Stimulated activated CD8-positive, alpha-beta memory T cell treated with anti-CD3 and anti-CD28 coated beads, Interleukin-7, amount 100 ng/mL, for 48 hours (primary cell): ENCODE measurements at regions not wholly inside any gene's neighbourhood (a gene's known extent, or its start where the extent isn't known, plus 50 kb on each side); places are given as distances from the start of the nearest gene placed in this dataset.

ENCODE experiments used
- DNase-seq, 2 donors: peaks; one replicate each; pipeline ENCODE4 v3.0.0-alpha.2; 2020; ENCODE audit warnings: low read depth in 1 of 2; ENCODE audit errors: extremely low read depth in 1 of 2

DNA sequence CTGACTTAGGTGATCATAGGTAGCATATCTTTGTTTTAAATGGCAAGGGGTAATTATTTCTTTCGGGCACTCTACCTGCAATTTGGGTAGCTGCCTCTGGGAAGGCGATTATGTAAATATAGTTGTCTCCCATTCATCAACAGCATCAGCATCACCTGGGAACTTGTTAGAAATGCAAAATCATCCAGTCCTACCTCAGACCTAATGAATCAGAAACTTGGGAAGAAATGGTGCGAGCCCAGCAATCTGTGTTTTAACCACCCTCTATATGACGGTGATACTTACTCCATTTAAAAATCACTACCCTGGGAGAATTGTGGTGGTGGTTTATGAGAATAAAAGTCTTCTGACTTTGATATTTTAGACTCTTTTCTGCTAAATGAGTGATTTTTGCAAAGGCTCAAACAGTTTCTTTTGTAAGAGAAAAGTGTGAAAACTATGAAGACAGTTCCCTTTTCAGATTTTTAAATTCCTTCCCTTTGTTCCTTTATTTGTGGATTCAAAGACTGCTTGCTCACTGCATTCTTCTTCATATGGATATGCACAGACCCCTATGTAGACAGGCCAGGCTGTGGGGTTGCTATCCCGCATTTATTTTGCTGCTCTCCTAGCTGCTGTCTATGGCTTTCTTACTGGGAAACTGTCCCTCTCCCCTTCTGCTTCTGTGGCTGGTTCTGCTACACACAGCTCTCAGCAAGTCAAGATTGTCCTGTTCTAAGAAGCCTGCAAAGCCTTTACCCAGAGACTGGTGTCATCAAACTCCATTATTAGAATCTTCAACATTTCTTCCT, 365.3 kb downstream of the RNF144B start:
- DNase-seq = no peak

DNA sequence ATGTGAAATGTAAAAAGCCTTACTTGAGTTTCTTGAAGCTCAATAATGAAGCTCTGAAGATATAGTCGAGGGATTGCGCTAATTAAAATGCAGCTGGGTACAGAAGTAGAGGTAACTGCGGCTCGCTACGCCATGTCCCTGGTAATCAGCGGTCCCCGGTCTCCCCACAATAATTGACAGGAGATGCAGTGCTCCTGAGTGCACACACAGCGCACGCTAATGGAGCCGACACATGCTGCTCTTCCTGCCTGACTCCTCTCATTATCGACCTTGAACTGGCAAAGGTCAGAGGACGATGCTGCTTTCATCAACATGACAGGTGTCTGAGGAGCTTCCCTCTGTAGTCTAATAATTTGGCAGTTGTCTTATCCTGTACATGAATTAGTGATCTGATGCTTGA, 365.9 kb downstream of the RNF144B start:
- DNase-seq = no peak

DNA sequence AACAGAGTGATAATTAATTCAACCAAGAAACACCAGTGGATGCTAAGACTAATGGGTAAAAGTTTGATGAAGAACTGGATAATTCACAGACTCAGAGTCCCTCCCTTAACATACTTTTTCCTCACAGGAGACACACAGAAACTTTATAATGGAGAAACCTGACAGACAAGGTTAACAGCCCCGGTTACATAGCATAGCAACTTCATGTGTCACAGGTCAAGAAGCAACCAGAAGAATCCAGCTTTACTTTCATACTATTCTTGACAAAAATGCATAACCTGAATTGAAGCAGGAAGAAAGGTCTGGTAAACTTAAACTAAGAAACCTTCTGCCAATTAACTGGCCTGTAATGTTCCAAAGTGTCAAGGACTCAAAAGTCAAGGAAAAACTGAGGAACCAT, 375.9 kb downstream of the RNF144B start:
- DNase-seq = no peak

DNA sequence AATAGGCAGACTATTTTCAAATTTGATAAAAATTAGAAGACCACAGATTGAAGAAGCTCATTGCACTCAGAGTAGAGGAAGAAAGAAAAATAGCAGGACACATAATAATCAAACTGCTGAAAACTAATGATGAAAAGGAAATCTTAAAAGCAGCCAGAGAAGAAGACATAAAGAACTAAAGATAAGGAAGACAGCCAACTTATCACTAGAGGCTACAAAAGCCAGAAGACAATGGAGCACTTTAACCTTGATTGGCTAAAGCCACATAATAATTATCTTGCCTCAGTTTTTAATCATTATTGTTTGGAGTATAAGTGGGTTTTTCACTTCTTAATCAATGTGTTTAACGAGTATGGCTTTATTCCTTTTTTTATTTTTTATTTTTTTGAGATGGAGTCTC, 397.6 kb downstream of the RNF144B start:
- no peak for DNase-seq

DNA sequence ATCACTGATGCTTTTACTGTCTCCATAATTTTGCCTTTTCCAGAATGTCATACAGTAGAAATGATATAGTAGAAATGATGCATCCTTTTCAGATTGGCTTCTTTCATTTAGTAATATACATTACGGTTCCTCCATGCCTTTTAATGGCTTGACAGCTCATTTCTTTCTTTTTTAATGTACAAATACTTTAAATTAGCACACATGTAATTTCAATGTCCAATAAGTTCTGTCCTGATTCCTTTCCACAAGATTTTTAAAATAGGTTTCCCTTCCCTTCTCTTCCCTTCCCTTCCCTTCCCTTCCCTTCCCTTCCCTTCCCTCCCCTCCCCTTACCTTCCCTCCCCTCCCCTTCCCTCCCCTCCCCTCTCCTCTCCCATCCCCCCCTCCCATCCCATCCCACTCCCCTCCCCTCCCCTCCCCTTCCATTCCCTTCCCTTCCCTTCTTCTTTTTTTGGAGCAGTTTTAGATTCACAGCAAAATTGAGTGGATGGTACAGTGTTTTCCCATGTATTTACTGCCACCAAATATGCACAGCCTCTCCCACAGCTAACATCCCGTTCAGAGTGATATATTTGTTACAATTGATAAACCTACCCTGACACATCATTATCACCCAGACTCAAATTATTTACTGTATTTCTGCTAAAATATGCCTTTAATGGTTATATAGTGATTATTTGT, 398.8 kb downstream of the RNF144B start:
- no peak for DNase-seq

DNA sequence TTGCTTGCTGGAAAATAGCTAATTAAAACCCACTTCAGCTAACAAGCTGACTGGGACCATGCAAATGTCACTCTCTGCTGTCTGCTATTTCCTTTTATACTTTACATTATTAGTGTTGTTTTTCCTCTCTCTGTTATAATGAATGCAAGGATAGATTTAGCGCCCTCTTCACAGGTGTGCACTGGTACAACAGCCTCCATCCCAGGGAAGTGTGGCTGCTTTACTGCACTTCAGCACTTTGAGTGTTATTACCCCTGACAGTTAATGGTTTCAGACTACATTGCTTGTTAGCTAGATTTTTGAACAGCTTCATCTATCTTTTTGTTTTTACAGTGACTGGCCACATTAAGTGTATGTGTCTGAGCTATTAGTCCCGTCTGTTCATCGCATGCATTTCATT, 405.7 kb downstream of the RNF144B start:
- DNase-seq = no peak

DNA sequence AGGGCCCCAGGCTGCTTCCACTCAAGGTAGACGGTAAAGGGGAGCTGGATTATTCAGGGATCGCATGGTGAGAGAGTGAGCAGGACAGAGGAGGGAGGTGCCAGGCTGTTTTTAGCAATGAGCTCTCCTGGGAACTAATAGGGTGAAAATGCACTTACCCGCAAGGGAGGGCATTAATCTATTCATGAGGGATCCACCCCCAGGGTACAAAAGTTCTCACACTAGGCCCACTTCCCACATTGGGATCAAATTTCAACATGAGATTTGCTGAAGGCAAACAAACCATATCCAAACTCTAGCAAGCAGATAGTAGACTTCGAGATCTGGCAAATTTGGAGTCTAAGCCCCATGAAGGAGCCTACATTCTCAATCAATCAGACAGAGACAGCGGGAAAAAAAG, 408.6 kb downstream of the RNF144B start:
- no peak for DNase-seq

DNA sequence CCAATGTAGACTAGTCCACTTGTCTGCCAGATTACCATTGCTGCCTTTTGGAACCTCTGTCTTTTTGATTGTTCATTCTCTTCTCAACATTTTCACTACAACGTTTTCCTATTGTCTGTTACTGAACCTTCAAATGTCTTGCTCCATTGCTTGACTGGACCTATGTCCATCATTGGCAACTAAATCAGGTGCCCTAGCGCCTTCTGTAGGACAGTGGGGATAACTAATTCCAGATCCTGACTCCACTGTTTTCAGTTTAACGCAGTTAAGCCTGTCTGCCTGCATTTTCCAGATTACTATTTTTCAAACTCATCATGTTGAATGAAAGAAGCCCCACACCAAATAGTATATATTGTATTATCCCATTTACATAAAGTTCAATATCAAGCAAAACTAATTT, 433.6 kb downstream of the RNF144B start:
- no peak for DNase-seq

DNA sequence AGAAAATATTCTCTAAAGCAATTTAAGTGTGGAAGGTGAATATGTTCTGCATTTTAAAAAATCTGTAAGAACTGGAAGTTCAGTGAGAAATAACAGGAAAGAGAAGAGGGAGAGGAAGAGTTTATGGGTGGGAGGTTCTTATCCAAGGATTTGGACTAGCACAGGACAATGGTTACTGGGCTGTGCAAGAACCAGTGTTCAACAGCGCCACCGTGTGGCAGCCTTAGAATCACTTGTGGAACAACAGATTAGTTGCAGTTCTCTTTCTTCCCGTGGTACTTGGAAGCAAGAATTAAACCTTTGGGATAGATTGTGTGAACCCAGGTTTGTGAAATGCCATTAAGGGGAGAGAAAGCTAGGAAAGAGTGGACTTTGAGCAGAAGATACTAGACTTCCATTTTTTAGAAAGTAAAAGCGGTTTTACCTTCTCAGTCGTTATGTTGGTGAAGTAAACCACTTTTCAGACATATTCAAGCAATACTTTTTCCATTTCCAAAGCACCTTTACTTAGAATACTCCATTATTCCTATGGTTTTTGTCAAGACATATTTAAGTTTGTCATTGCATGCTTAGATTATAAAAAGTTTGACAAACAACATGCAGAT, 436.7 kb downstream of the RNF144B start:
- DNase-seq = peak; percentile 4 to 29

DNA sequence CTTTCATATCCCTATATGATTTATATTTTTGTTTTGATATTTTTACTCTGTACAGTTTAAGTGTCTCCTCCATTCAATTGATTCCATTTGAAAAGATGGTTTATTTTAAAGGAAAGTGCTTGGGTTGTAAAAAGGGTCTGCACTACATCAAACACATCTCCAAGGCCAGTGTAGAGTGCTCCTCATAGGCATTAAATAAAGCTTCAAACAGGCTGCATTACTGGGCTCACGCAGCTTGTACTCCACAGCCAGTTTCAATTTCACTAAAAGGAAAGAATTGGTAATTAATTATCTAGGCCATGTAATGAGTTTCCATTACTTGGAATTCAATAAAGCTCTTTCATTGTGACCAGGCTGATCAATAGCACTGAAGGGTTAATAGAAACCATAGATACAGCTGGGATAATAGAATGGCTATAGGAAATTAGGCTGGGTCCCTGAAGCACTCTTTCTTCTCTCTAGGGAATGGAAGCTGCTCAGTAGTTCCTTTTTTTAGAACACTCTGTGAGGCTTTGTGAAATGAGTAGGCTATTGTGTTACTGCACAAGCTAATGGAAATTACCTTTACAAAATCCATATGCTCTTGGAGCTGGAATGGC, 442.2 kb downstream of the RNF144B start:
- DNase-seq = no peak

DNA sequence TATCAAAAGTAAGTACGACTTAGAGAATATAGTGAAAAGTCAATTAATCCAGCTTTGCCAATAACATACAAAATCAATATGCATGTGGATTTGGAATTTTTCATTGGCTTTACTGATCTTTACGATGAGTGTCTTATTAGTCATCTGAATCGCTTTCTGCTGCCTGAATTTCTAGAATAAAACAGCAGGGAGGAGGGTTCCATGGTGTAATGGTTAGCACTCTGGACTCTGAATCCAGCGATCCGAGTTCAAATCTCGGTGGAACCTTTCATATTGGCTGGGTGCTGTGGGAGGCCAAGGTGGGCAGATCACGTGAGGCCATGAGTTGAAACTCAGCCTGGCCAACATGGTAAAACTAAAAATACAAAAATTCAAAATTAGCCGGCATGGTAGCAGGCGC, 448.8 kb downstream of the RNF144B start:
- no peak for DNase-seq

DNA sequence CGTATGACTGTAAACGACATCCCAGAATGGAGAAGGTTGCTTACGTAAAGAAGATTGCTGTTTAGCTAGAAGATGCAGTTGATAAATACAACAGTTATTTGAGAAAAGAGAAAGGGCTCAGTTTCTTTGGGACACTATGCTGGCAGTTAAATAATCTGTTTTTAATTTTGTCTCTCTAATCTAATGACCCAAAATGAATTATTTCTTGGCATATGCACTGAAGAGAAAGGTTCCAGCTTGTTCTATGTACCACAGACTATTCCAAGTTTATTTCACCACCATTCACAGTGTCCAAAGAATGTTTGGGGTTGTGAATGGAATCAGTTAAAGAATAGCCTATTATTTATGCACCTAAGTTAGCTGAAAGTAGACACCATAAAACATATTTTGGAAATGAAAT, 449.9 kb downstream of the RNF144B start:
- no peak for DNase-seq

DNA sequence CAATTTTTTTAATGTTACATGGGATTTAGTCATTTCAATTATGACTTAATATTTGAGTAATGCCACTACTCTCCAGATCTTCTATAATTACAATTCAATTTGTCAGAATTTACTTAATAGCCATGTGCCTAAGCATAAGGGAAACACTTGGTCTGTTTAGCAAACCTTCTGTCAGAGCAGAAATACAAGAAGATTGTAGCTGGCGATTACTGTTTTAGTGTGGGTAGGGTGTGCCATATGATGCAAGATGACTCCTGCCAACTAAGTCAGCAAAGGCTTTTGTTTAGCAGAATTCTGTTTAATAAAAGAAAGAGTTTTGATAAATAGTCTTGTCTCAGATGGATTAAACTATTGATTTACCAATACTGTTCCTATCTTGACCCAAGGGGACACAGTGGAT, 455.4 kb downstream of the RNF144B start:
- DNase-seq = no peak

DNA sequence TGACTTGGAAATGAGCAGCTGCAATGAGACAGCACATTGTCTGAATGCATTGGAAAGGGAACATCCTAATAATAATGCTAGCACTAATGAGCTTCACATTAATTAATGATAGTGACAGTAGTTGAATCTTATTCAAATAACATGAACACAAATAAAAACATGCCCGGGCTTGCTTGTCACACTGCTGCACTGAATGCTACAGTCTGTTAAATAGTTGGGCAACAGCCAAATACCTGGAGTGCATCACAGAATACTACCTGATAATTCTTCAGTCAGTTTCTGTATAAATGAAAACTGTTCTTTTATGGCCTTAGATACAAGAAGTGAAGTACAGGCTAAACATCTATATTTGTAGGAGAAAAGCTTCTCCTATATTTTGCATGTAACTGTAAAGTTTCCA, 458.7 kb downstream of the RNF144B start:
- DNase-seq = no peak

DNA sequence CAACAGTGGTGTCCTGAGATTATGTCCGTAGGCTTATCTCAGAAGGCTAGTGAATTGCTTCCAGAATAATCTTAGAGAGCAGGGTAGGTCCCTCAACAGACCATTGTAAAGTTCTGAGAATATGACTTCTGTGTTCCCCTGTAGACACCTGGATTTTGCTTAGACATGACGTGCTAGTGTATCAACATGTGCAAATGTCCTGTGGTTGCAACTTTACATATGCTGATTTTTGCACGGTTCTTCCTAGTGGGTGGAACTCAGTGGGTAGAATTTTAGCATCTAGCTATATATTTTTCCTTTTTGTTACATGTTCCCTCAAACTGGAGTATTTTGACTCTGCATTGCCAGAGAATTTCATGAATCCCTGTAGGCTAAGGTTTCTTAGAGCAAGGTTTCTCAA, 459.2 kb downstream of the RNF144B start:
- no peak for DNase-seq

DNA sequence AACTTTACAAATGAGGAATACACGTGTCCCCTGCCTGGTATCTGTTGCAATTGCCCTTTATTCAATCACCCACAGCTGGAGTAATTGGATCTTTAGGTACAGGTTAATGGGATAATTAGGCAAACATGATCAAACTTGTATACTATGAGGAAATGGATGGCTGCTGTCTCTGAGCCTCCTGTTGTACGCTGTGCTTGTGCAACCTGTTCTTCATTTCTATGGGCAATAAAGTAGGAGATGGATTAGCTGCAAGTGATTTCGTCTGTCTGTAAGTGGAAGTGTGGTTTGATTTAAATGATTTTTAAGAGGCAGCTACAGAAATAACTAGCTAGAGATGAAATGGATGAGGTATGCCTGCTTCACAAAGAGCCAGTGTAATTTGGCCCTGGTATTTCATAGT, 474.1 kb downstream of the RNF144B start:
- no peak for DNase-seq

DNA sequence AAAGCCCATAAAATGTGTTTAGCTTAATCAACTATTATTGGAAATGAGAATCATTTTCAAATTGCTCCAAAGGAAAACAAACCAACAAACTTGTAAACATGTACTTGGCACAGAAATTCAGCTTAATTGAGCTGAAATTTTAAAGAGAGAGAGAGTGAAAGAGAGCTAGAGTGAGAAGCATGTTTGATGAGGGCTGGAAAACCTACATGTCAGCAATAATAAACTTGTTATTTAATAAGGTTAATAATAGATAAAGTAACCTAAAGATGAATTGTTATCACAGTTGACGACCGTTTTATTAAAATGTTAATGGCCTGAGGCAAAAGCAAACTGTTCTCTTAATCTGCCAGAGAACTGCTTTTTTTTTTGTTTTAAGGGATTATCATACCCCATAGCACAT, 496.1 kb downstream of the RNF144B start:
- DNase-seq = no peak

DNA sequence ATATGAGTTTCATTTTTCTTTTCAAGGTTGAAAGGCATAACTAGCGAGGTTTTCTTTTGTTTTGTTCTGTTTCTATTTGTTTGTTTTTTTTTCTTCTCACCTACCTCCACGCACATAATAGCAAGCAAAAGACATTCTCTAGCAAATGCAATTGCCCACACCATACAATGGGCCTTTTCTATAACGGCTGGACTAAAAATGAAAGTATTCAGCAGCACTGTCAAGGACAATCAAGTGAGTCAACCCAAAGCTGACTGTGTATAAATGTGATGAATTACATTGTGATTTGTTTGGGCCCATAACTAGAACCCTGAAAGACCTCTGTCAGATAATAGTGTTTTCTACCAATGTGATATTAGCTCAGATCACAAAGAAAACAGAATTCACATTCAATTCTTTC, 496.7 kb downstream of the RNF144B start:
- DNase-seq = no peak

DNA sequence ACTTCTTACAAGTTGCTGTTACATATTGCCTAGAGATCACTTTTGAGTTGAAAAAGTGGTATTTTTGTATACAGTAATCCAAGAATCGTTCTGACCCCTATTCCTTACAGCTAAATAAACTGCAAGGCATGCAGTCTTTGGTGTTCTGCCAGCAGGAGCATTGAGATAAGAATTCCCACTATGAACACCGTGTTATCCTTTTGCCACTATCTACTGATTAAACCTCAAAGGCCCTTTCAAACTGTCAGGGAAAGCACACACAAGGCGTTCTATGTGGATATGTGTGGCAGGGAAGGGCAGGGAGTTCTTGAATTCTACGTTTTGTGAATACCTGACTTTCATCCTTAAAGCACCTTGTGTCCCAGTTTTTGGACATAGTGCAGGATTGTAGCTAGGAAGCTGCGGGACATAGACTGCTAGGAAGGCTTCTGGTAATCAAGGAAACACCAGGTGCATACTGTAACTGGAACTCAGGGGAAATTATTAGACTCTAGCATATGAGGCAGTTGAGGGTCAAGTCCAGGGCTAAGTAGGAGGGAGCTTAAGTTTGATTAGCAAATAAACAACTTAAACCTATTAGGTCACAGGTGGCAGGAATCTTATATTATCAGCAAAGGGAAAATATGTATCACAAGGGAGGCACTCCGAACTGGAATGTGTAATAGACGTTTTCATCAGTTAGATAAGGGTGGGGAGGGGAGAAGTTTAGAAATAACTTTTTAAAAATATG, 506.6 kb downstream of the RNF144B start:
- no peak for DNase-seq

DNA sequence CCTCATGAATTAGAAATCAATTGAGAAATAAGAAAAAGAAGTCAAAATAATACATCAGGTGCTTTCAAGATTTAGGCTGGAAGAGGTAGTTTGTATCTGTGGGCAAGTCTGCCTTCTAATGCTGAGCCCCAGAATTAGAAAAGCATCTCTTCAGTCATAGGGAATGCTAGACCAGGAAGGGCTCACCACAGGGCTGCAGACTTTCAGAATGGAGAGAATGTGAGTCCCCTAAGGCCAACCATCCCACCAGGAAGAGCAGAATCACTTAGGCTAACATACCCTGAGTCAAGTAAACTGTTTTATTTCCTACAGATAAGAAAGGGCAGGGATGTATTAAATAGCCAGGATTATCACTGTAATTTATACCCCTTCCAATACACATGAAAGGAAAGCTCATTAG, 510.2 kb downstream of the RNF144B start:
- no peak for DNase-seq

DNA sequence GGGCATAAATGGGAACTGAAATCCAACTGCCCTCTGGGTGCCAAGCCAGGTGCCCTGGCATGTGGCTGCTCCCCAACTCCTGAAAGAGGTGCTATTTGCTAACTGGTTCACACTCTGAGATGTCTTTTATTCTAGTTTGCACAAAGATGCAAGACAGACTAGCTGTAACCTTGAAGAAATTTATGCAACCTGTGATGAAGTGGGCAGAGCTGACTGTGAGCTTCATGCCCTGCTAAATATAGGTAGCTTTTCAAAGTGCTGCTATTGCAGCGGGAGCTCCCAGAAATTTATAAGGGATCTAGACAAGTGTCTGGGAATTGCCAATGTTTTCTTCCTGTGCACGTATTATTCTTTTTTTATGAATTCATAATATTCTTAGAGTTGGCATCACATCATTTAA, 517.5 kb downstream of the RNF144B start:
- DNase-seq = no peak
